ENCODE measurements at regions not wholly inside any gene's neighbourhood (a gene's known extent, or its start where the extent isn't known, plus 50 kb on each side); places are given as distances from the start of the nearest gene placed in this dataset.
A peak's percentile ranks its signal among the peaks of the same experiment; 100 is the strongest.

- no peak for DNase-seq (ENCODE audit: low spot score)
Observed at GRCh38 chr11:104594228-104594958, 303.9 kb downstream of the CASP12 start.

GRCh38 chr11:104588970-104589369 lies 309.3 kb downstream of the CASP12 start:
- no peak for DNase-seq (ENCODE audit: low spot score)

GRCh38 chr11:104588446-104588845 lies 309.8 kb downstream of the CASP12 start:
- DNase-seq (ENCODE audit: low spot score): no peak

DNA sequence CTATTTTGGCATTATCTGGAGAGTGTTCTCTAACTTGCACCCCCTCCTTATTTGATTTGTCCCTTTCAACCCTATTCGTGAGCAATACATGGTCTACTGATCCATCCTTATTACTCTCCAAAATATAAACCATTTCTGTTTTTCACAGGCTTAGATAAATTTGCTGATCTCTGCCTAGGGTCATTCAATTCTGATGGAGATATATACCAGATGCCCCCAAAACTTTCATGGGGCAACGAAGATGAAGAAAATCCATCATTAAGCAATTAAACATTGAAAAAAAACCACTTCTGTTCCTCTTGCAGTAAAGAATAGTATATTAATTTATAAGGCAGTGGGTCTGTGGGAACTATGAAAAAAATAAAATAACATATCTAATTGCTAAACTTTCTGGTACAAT lies 313.4 kb downstream of the CASP12 start:
- DNase-seq (ENCODE audit: low spot score): no peak

- DNase-seq (ENCODE audit: low spot score): no peak
Observed at GRCh38 chr11:104583857-104584256, 314.4 kb downstream of the CASP12 start.

DNA sequence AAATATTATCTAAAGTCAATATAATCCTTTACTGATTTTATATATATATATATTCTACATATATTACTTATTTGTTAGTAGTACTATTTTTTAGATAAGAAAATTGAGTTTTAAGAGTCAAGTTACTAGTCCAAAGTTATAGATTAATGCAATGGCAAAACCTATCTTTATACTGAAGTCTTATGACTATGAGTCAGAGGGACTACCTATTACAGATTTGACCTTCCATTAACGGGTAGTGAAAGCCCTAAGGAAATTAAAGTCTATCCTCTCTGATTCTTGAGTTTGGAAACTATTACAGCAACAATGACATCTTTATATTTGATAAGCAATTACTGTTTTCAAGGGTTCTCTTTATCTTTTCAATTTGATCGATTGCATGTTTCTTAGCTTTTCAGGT lies 315.8 kb downstream of the CASP12 start:
- DNase-seq (ENCODE audit: low spot score): no peak

GRCh38 chr11:104581246-104581980 lies 316.8 kb downstream of the CASP12 start:
- no peak for DNase-seq (ENCODE audit: low spot score)

- no peak for DNase-seq (ENCODE audit: low spot score)
Observed at GRCh38 chr11:104573441-104573990, 324.7 kb downstream of the CASP12 start.

DNA sequence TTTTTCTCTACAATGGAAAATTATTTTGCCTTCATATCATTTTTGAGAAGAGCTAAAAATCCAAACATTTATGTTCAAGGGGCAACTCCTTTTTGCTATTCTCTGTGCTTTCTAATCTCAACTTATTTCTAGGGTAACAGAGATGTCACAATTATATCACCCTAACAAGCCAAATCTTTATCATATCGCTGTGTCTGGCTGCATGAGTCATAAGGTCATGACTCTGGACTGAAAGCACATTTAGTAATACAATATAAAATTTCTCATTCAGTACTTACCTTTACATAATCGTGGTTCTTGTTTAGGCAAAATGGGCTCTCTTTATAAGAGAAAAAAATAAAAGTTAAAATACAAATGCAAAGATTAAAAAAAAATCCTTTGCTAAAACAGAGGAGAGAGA lies 326.0 kb downstream of the CASP12 start:
- no peak for DNase-seq (ENCODE audit: low spot score)

GRCh38 chr11:104570078-104570701 lies 328.1 kb downstream of the CASP12 start:
- DNase-seq (ENCODE audit: low spot score): peak; percentile 9

- no peak for DNase-seq (ENCODE audit: low spot score)
Observed at GRCh38 chr11:104565583-104565961, 332.7 kb downstream of the CASP12 start.

DNA sequence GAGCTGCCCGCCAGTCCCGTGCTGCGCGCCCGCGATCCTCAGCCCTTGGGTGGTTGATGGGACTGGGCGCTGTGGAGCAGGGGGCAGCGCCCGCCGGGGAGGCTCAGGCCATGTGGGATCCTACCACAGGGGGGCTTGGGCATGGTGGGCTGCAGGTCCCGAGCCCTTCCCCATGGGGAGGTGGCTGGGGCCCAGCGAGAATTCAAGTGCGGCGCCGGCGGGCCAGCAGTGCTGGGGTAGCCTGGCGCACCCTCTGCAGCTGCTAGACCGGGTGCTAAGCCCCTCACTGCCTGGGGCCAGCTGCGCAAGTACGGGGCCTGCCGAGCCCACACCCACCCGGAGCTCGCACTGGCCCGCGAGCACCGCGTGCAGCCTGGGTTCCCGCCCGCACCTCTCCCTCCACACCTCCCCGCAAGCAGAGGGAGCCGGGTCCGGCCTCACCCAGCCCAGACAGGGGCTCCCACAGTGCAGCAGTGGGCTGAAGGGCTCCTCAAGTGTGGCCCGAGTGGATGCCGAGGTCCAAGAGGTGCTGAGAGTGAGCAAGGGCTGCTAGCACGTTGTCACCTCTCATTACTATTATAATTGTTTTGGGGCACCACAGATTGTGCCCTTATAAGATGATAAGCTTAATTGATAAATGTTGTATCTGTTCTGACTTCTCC lies 333.2 kb downstream of the CASP12 start:
- no peak for DNase-seq (ENCODE audit: low spot score)

GRCh38 chr11:104556606-104557301 lies 341.5 kb downstream of the CASP12 start:
- DNase-seq (ENCODE audit: low spot score): no peak

- DNase-seq (ENCODE audit: low spot score): no peak
Observed at GRCh38 chr11:104549019-104549418, 349.2 kb downstream of the CASP12 start.

GRCh38 chr11:104547996-104548661 lies 350.1 kb downstream of the CASP12 start:
- DNase-seq (ENCODE audit: low spot score): no peak

GRCh38 chr11:104546501-104546900 lies 351.8 kb downstream of the CASP12 start:
- DNase-seq (ENCODE audit: low spot score): no peak

GRCh38 chr11:104541701-104542100 lies 356.6 kb downstream of the CASP12 start:
- no peak for DNase-seq (ENCODE audit: low spot score)

GRCh38 chr11:104538313-104538712 lies 359.9 kb downstream of the CASP12 start:
- no peak for DNase-seq (ENCODE audit: low spot score)

DNA sequence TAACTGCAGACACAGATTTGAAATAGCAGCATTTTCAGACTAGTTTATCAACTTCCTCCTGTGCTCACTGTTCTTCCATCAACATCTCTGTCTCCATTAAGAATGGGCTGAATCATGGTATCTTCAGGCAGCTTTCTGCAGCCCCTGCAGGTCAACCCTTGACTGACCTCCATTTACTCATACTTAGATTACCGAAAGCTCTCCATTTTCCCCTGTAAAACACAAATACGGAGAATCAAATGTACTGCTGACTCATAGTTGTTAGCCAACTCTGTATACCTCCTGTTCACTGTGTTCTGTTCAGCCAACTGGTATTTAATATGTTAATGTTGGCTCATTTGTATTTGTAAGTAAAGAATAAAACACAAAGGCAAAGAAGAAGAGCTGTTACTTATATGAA lies 364.0 kb downstream of the CASP12 start:
- DNase-seq (ENCODE audit: low spot score): no peak

DNA sequence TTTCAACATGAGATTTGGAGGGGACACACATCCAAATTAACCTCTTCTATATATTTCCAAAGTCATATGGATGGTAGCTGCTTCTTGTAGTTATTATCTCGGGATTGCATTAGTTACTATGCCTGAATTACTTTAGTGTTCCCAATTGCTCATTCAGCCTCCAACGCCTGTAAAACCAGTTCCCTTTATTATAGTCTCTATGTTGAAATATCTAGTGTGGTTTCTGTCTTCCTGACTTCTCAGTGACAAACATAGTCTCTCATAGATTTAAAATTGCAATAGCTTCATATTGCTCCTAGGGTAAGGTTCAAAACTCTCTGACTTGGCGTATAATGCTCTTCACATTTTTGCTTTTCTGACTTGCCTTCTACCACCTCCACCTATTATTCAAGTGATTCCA lies 366.4 kb downstream of the CASP12 start:
- DNase-seq (ENCODE audit: low spot score): no peak

- DNase-seq (ENCODE audit: low spot score): no peak
Observed at GRCh38 chr11:104531075-104531474, 367.1 kb upstream of the PDGFD start.
